ENCODE measurements at regions not wholly inside any gene's neighbourhood (a gene's known extent, or its start where the extent isn't known, plus 50 kb on each side); places are given as distances from the start of the nearest gene placed in this dataset.

- no peaks in the 10 kb centered on the region for H3K9me3 ChIP-seq (ENCODE audit: insufficient read depth, low read length, severe bottlenecking)
- no peak overlapping the region for H3K9ac ChIP-seq (ENCODE audit: low read depth, low read length)
- H3K36me3 ChIP-seq (ENCODE audit: insufficient read depth, low read length): no peaks in the 10 kb centered on the region
- ATAC-seq (ENCODE audit: insufficient read depth, low read depth): no peak
- H2AFZ ChIP-seq (ENCODE audit: low read depth, low read length): no peak overlapping the region
- no peak overlapping the region for H3K27ac ChIP-seq (ENCODE audit: low read length)
- no peaks in the 10 kb centered on the region for H4K20me1 ChIP-seq (ENCODE audit: insufficient read depth, low read length)
- H3K27me3 ChIP-seq (ENCODE audit: insufficient read depth, low read length, poor library complexity): no peaks in the 10 kb centered on the region
- no peak overlapping the region for H3K4me3 ChIP-seq (ENCODE audit: low read depth in 1 of 2, low read length in 2 of 2)
- H3K4me2 ChIP-seq (ENCODE audit: insufficient read depth, low read length): no peak overlapping the region
- no peaks in the 10 kb centered on the region for H3K4me1 ChIP-seq (ENCODE audit: insufficient read depth, low read length)
- no peak for DNase-seq
- no peaks in the 10 kb centered on the region for H3K79me2 ChIP-seq (ENCODE audit: insufficient read depth, low read length)
- TF ChIP-seq EZH2 (IDR thresholded peaks at IDR 0.05; ENCODE audit: borderline replicate concordance, low read depth, low read length, severe bottlenecking) (no peak), CTCF (IDR thresholded peaks at IDR 0.05; ENCODE audit: borderline replicate concordance, extremely low read depth, low read length, poor library complexity, severe bottlenecking) (no peak)
Observed at GRCh38 chr7:114799628-114800028, 122.3 kb upstream of the MDFIC start.

DNA sequence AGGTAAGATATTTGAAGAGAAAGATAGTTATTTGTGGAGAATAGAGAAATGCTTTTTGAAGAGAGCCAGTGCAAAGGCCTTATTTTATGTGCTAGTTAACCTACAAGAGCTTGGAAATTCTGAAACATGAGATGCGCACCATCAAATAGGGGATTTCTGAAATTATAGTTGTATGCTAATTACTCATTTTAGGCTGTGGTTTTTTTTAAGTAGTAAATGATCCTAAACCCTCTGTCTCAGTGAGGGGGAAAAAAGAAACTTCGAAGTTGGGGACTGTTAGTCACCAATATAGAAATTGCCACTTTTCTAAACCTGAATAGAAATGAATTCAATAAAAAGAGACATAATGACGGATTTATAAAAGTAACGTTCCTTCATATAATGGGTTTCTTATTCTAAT lies 119.3 kb upstream of the MDFIC start:
- H2AFZ ChIP-seq (ENCODE audit: low read depth, low read length): no peak overlapping the region
- ATAC-seq (ENCODE audit: insufficient read depth, low read depth) (no peak), DNase-seq (no peak)
- no peaks in the 10 kb centered on the region for H3K4me1 ChIP-seq (ENCODE audit: insufficient read depth, low read length)
- no peaks in the 10 kb centered on the region for H3K36me3 ChIP-seq (ENCODE audit: insufficient read depth, low read length)
- no peaks in the 10 kb centered on the region for H4K20me1 ChIP-seq (ENCODE audit: insufficient read depth, low read length)
- H3K4me3 ChIP-seq (ENCODE audit: low read depth in 1 of 2, low read length in 2 of 2): no peak overlapping the region
- H3K27ac ChIP-seq (ENCODE audit: low read length): no peak overlapping the region
- TF ChIP-seq CTCF (IDR thresholded peaks at IDR 0.05; ENCODE audit: borderline replicate concordance, extremely low read depth, low read length, poor library complexity, severe bottlenecking): no peak
- no peak for TF ChIP-seq EZH2 (IDR thresholded peaks at IDR 0.05; ENCODE audit: borderline replicate concordance, low read depth, low read length, severe bottlenecking)
- H3K4me2 ChIP-seq (ENCODE audit: insufficient read depth, low read length): no peak overlapping the region
- H3K9ac ChIP-seq (ENCODE audit: low read depth, low read length): no peak overlapping the region
- no peaks in the 10 kb centered on the region for H3K27me3 ChIP-seq (ENCODE audit: insufficient read depth, low read length, poor library complexity)
- H3K79me2 ChIP-seq (ENCODE audit: insufficient read depth, low read length): no peaks in the 10 kb centered on the region
- H3K9me3 ChIP-seq (ENCODE audit: insufficient read depth, low read length, severe bottlenecking): no peaks in the 10 kb centered on the region

DNA sequence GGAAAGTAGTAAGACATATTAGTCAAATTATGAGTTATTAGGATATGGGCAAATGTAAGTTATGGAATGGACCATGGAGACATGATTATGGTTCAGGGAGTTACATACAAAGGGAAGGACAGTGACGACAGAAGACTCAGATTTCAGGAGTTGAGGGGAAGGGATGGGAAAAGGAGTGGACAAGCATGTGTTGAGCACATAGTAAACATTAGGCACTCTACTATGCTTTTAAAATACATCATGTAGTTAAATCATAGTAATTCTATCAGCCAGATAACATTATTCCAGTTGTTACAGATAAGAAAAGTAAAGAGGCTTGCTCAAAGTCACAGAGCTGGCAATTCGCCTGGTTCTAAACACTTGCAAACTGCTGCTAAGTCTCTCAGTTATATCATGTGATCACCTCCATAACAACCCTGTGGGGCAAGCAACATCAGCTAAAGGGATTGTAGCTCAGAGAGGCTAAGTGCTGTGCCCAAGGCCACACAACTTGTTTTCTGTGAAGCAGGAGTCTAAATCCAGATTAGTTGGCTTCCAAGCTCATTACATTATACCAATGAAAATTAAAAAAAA lies 115.2 kb upstream of the MDFIC start:
- ATAC-seq (ENCODE audit: insufficient read depth, low read depth) (no peak), DNase-seq (no peak)
- no peak overlapping the region for H2AFZ ChIP-seq (ENCODE audit: low read depth, low read length)
- H3K9ac ChIP-seq (ENCODE audit: low read depth, low read length): no peak overlapping the region
- no peaks in the 10 kb centered on the region for H3K36me3 ChIP-seq (ENCODE audit: insufficient read depth, low read length)
- H3K79me2 ChIP-seq (ENCODE audit: insufficient read depth, low read length): no peaks in the 10 kb centered on the region
- H3K4me3 ChIP-seq (ENCODE audit: low read depth in 1 of 2, low read length in 2 of 2): no peak overlapping the region
- no peaks in the 10 kb centered on the region for H4K20me1 ChIP-seq (ENCODE audit: insufficient read depth, low read length)
- H3K4me1 ChIP-seq (ENCODE audit: insufficient read depth, low read length): no peaks in the 10 kb centered on the region
- TF ChIP-seq EZH2 (IDR thresholded peaks at IDR 0.05; ENCODE audit: borderline replicate concordance, low read depth, low read length, severe bottlenecking) (no peak), CTCF (IDR thresholded peaks at IDR 0.05; ENCODE audit: borderline replicate concordance, extremely low read depth, low read length, poor library complexity, severe bottlenecking) (no peak)
- H3K4me2 ChIP-seq (ENCODE audit: insufficient read depth, low read length): no peak overlapping the region
- no peaks in the 10 kb centered on the region for H3K27me3 ChIP-seq (ENCODE audit: insufficient read depth, low read length, poor library complexity)
- H3K27ac ChIP-seq (ENCODE audit: low read length): no peak overlapping the region
- H3K9me3 ChIP-seq (ENCODE audit: insufficient read depth, low read length, severe bottlenecking): no peaks in the 10 kb centered on the region

DNA sequence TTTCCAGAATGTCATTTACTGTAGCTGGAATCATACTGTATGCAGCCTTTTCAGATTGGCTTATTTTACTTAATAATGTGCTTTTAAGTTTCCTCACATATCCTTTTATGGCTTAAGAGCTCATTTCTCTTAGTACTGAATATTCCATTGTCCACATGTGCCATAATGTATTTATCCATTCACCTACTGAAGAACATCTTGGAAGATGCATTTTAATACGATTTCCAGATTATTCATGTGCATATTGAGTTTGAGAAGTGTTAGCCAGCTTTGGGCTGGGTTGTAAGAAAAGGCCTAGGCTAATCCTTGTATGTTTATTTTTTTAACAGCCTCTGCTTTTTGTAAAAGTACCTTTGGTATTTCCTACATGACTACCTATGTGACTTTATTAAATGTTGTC lies 109.3 kb upstream of the MDFIC start:
- Histone ChIP-seq H2AFZ (ENCODE audit: low read depth, low read length) (no peak overlapping the region), H3K27me3 (ENCODE audit: insufficient read depth, low read length, poor library complexity) (no peaks in the 10 kb centered on the region), H3K27ac (ENCODE audit: low read length) (no peak overlapping the region), H3K4me3 (ENCODE audit: low read depth in 1 of 2, low read length in 2 of 2) (no peak overlapping the region), H3K9me3 (ENCODE audit: insufficient read depth, low read length, severe bottlenecking) (no peaks in the 10 kb centered on the region), H3K4me1 (ENCODE audit: insufficient read depth, low read length) (no peaks in the 10 kb centered on the region), H3K36me3 (ENCODE audit: insufficient read depth, low read length) (no peaks in the 10 kb centered on the region), H3K4me2 (ENCODE audit: insufficient read depth, low read length) (no peak overlapping the region), H3K79me2 (ENCODE audit: insufficient read depth, low read length) (no peaks in the 10 kb centered on the region), H3K9ac (ENCODE audit: low read depth, low read length) (no peak overlapping the region), H4K20me1 (ENCODE audit: insufficient read depth, low read length) (no peaks in the 10 kb centered on the region)
- no peak for DNase-seq
- TF ChIP-seq EZH2 (IDR thresholded peaks at IDR 0.05; ENCODE audit: borderline replicate concordance, low read depth, low read length, severe bottlenecking) (no peak), CTCF (IDR thresholded peaks at IDR 0.05; ENCODE audit: borderline replicate concordance, extremely low read depth, low read length, poor library complexity, severe bottlenecking) (no peak)
- ATAC-seq (ENCODE audit: insufficient read depth, low read depth): no peak

Data from DND-41 (cell line).